ENCODE measurements at regions not wholly inside any gene's neighbourhood (a gene's known extent, or its start where the extent isn't known, plus 50 kb on each side); places are given as distances from the start of the nearest gene placed in this dataset.

- TF ChIP-seq CTCF (IDR thresholded peaks at IDR 0.05), result no peak
- no peak for TF ChIP-seq POLR2A (IDR thresholded peaks at IDR 0.05)
- no peak for TF ChIP-seq POLR2AphosphoS5 (IDR thresholded peaks at IDR 0.05; ENCODE audit: insufficient read depth in 1 of 2, low read depth in 1 of 2)
Measured at GRCh38 chr2:240217431-240218301, 77.2 kb upstream of the OTOS start.
